ENCODE measurements at regions not wholly inside any gene's neighbourhood (a gene's known extent, or its start where the extent isn't known, plus 50 kb on each side); places are given as distances from the start of the nearest gene placed in this dataset.

DNA sequence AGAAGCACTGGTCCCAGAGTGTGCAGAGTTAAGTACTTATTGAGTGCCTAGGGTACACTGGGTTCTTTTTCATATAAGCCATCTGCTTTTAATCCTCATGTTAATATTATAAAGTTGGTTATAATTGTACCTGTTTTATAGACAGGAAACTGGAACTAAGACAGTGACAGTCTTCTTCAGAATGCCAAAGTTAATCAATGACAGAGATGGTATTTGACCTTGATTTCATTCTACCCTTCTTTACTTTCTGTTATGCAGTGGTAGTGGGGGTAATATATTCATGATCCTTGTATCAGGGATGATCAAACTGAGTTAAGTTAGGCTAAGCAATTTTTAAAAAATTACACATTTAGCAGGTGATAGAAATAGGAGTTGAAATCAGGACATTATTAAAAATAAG is 108.6 kb upstream of the GOT2 start:
- peaks cover 0 to 2% (median 0%) of the 10 kb centered on the region in 4 donors for H3K4me1 ChIP-seq
- H3K36me3 ChIP-seq, result no peaks in the 10 kb centered on the region
- H3K27ac ChIP-seq, result no peak overlapping the region
- no peak for DNase-seq
- no peak overlapping the region for H3K4me3 ChIP-seq
- no peaks in the 10 kb centered on the region for H3K9me3 ChIP-seq
- TF ChIP-seq POLR2A (IDR thresholded peaks at IDR 0.05) (no peak), POLR2AphosphoS5 (IDR thresholded peaks at IDR 0.05) (no peak), EP300 (IDR thresholded peaks at IDR 0.05) (no peak)
- TF ChIP-seq, protein P1, sequence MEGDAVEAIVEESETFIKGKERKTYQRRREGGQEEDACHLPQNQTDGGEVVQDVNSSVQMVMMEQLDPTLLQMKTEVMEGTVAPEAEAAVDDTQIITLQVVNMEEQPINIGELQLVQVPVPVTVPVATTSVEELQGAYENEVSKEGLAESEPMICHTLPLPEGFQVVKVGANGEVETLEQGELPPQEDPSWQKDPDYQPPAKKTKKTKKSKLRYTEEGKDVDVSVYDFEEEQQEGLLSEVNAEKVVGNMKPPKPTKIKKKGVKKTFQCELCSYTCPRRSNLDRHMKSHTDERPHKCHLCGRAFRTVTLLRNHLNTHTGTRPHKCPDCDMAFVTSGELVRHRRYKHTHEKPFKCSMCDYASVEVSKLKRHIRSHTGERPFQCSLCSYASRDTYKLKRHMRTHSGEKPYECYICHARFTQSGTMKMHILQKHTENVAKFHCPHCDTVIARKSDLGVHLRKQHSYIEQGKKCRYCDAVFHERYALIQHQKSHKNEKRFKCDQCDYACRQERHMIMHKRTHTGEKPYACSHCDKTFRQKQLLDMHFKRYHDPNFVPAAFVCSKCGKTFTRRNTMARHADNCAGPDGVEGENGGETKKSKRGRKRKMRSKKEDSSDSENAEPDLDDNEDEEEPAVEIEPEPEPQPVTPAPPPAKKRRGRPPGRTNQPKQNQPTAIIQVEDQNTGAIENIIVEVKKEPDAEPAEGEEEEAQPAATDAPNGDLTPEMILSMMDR (IDR thresholded peaks at IDR 0.05), result no peak
- H3K27me3 ChIP-seq, result no peaks in the 10 kb centered on the region
- intact Hi-C loops (cut with DNase I), result no loop called here

DNA sequence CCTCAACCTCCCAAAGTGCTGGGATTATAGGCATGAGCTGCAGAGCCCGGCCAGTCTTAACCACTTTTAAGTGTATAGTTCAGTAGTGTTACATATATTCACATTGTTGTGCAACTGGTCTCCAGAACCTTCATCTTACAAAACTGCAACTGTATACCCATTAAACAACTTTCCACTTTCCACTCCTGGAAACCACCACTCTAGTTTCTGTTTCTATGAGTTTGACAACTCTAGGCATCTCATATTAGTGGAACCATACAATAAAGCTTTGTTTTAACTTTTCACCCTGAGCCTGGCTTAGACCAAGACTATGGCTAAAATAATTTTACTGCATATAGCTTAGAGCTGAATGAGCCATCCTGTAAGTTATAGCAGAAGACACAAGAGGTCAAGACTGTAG is 108.0 kb upstream of the GOT2 start:
- H3K27me3 ChIP-seq, result no peaks in the 10 kb centered on the region
- no peaks in the 10 kb centered on the region for H3K4me1 ChIP-seq
- no peaks in the 10 kb centered on the region for H3K9me3 ChIP-seq
- no peak overlapping the region for H3K4me3 ChIP-seq
- 93 to 94% methylated on average over 1 of the region's 1 CpG for WGBS, 2 donors
- H3K27ac ChIP-seq, result no peak overlapping the region
- no peak for TF ChIP-seq POLR2A (IDR thresholded peaks at IDR 0.05)
- TF ChIP-seq, protein P1 (IDR thresholded peaks at IDR 0.05), result no peak
- TF ChIP-seq POLR2AphosphoS5 (IDR thresholded peaks at IDR 0.05), result no peak
- no peak for TF ChIP-seq EP300 (IDR thresholded peaks at IDR 0.05)
- intact Hi-C loops (cut with DNase I), result no loop called here
- H3K36me3 ChIP-seq, result no peaks in the 10 kb centered on the region
- DNase-seq, result no peak

DNA sequence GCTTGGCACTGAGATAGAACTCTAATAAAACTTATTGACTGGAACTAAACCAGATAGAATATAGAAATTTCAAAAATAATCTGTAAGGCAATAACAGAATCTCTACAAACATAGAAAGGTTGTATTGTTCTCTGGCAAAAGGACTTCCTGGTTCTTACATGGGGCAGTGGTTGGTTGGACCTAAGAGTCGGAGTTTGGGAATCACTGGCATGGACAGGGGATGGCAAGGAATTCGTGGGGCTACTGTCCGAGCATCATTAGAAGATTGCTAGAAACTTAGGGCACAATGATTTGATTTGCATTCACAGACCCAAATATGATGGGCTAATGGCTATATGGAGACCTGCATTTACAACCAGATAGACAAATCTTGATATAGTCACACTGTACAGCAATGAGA is 103.8 kb upstream of the GOT2 start:
- H3K4me3 ChIP-seq, result no peak overlapping the region
- H3K27ac ChIP-seq, result no peak overlapping the region
- no peaks in the 10 kb centered on the region for H3K9me3 ChIP-seq
- no peaks in the 10 kb centered on the region for H3K27me3 ChIP-seq
- H3K4me1 ChIP-seq, result no peaks in the 10 kb centered on the region
- intact Hi-C loops (cut with DNase I), result no loop called here
- 67 to 84% methylated on average over 3 of the region's 3 CpGs for WGBS, 2 donors
- DNase-seq, result no peak
- H3K36me3 ChIP-seq, result no peaks in the 10 kb centered on the region
- TF ChIP-seq POLR2A (IDR thresholded peaks at IDR 0.05), result no peak
- no peak for TF ChIP-seq POLR2AphosphoS5 (IDR thresholded peaks at IDR 0.05)
- no peak for TF ChIP-seq EP300 (IDR thresholded peaks at IDR 0.05)
- TF ChIP-seq, protein P1 (IDR thresholded peaks at IDR 0.05), result no peak

DNA sequence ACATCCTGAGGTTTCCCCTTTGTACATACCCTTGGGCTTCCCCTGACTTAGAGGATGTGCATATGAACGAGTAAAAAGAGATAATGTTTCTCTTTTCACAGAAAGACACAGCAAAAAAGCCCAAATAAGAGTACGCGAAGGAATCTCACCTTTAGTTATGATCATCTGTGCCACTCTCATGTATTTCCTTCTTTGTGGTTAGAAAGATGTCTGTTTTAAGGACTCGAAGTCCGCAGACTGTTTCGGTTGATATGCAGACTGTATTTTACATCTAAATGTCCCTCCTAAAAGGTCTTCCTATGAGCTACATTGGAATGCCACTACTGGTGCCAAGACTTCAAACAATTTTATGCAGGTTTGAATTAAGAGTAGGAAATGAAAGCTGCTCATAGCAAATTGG is 102.3 kb upstream of the GOT2 start:
- DNase-seq, result no peak
- H3K27ac ChIP-seq, result no peak overlapping the region
- intact Hi-C loops (cut with DNase I), result no loop called here
- TF ChIP-seq, protein P1 (IDR thresholded peaks at IDR 0.05), result no peak
- TF ChIP-seq POLR2A (IDR thresholded peaks at IDR 0.05), result no peak
- TF ChIP-seq EP300 (IDR thresholded peaks at IDR 0.05), result no peak
- no peak for TF ChIP-seq POLR2AphosphoS5 (IDR thresholded peaks at IDR 0.05)
- H3K9me3 ChIP-seq, result no peaks in the 10 kb centered on the region
- no peaks in the 10 kb centered on the region for H3K36me3 ChIP-seq
- H3K4me3 ChIP-seq, result no peak overlapping the region
- no peaks in the 10 kb centered on the region for H3K27me3 ChIP-seq
- WGBS, 2 donors, result 67 to 84% methylated on average over 6 of the region's 6 CpGs
- no peaks in the 10 kb centered on the region for H3K4me1 ChIP-seq

DNA sequence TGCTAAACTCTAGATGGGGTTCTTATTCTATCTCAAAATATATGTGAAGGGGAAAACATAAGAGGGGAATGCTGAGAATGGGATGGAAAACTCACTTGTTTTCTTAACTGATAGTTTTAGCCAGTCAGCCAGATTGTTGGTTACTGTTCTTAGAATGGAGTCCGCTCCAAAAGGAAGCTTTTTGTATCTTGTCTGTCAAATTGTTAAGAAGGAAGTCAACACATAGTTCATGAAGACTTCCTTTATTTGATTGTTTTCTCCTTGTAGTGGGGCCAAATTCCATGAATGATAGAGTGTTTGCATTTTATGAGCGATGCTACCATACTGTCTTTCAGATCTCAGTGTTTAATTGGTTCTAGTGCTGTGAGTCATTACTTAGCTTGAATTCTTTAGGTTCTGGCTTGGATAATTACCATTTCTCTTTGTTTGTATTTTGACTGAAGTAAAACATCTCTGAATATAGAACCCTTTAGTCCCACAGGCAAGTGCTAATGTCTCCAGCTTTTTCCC is 98.3 kb upstream of the GOT2 start:
- TF ChIP-seq EP300 (IDR thresholded peaks at IDR 0.05), result no peak

More for the DNA sequence above, 98.3 kb upstream of the GOT2 start:
- no peak overlapping the region for H3K4me3 ChIP-seq
- DNase-seq, result no peak
- WGBS, 2 donors, result 80 to 83% methylated on average over 2 of the region's 2 CpGs
- H3K27me3 ChIP-seq, result no peaks in the 10 kb centered on the region
- H3K9me3 ChIP-seq, result no peaks in the 10 kb centered on the region
- H3K27ac ChIP-seq, result no peak overlapping the region
- H3K4me1 ChIP-seq, result peaks cover 0 to 11% (median 7%) of the 10 kb centered on the region in 4 donors
- H3K36me3 ChIP-seq, result no peaks in the 10 kb centered on the region
- intact Hi-C loops (cut with DNase I), result no loop called here
